IgD-negative memory B cell (primary cell): ENCODE measurements at regions not wholly inside any gene's neighbourhood (a gene's known extent, or its start where the extent isn't known, plus 50 kb on each side); places are given as distances from the start of the nearest gene placed in this dataset.

Experiments
- H3K27ac Mint-ChIP-seq, 3 donors: one replicate each; pipeline ENCODE4 v1.8.0; 2020 to 2022; ENCODE audit warnings: mild to moderate bottlenecking in 3 of 3, mixed read lengths in 3 of 3, moderate library complexity in 1 of 3
- H3K27me3 Mint-ChIP-seq: one replicate; pipeline ENCODE4 v1.8.0; 2021; ENCODE audit warnings: mixed read lengths
- H3K36me3 Mint-ChIP-seq: one replicate; pipeline ENCODE4 v1.8.0; 2020; ENCODE audit warnings: mild to moderate bottlenecking, mixed read lengths
- H3K4me1 Mint-ChIP-seq, 3 donors: one replicate each; pipeline ENCODE4 v1.8.0; 2020 to 2022; ENCODE audit warnings: mixed read lengths in 3 of 3, mild to moderate bottlenecking in 1 of 3
- H3K4me3 Mint-ChIP-seq, 4 donors: one replicate each; pipeline ENCODE4 v1.8.0; 2020 to 2022; ENCODE audit warnings: mild to moderate bottlenecking in 4 of 4, mixed read lengths in 4 of 4, moderate library complexity in 3 of 4
- H3K9me3 Mint-ChIP-seq, 3 donors: one replicate each; pipeline ENCODE4 v1.8.0; 2020 to 2021; ENCODE audit warnings: mixed read lengths in 3 of 3, mild to moderate bottlenecking in 1 of 3

GRCh38 chr15:37618353-37618752 lies 316.1 kb upstream of the TMCO5A start:
- Mint-ChIP-seq H3K36me3 (no peaks in the 10 kb centered on the region), H3K9me3 (peaks cover 7 to 8% (median 8%) of the 10 kb centered on the region in 3 donors), H3K27me3 (no peaks in the 10 kb centered on the region), H3K4me3 (no peak overlapping the region), H3K4me1 (no peaks in the 10 kb centered on the region), H3K27ac (no peak overlapping the region)

DNA sequence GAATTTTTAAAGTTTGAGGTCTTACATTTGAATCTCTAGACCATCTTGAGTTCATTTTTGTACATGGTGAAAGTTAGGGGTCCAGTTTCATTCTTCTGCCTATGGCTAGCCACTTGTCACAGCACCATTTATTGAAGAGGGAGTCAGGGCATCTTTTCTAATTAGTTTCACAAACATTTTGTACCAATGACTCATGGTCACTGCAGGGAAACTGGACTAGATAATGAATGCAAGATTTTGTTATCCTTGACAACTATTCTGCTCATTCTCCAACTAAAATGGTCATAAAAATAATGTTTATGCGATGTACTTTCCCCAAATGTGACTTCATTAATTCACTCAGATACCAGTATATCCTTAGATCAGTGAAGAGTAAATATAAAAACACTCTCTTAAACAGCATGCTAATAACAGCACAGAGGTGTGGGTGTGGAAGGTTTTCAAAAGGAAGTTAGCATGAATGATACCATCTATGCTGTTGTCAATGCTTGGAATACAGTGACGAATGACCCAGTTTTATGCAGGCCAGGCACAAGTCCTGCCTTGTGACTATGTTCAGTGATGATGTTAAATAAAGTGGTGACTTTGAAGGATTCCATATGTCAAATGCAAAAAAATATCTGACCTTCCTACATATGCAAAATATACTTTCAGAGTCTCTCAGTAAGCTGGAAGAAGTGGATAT lies 314.9 kb upstream of the TMCO5A start:
- Mint-ChIP-seq H3K4me1 (no peaks in the 10 kb centered on the region), H3K27me3 (no peaks in the 10 kb centered on the region), H3K36me3 (no peaks in the 10 kb centered on the region), H3K27ac (no peak overlapping the region), H3K4me3 (no peak overlapping the region), H3K9me3 (peaks cover 8 to 11% (median 8%) of the 10 kb centered on the region in 3 donors)

DNA sequence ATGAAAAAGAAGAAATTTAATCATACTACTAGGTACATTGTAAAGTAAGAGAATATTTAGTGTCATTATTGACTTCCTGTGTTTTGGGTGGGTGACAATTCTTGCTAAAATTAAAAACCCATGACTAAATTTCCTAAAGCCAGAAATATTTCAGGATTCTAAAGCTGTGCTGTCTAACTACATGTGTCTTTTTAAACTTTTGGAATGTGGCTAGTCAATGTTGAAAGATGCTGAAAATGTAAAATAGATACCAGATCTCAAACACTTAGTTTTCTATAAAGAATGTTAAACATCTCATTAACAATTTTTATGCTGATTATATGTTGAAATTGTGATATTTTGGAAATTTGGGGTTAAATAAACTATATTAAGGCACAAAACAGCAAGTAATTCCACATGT lies 308.9 kb upstream of the TMCO5A start:
- H3K4me1 Mint-ChIP-seq = no peaks in the 10 kb centered on the region
- H3K27me3 Mint-ChIP-seq = no peaks in the 10 kb centered on the region

GRCh38 chr15:37628507-37628906 lies 305.9 kb upstream of the TMCO5A start:
- H3K4me1 Mint-ChIP-seq = no peaks in the 10 kb centered on the region
- H3K27ac Mint-ChIP-seq = no peak overlapping the region
- H3K36me3 Mint-ChIP-seq = no peaks in the 10 kb centered on the region
- H3K4me3 Mint-ChIP-seq = no peak overlapping the region
- H3K9me3 Mint-ChIP-seq = peaks cover 0 to 10% (median 2%) of the 10 kb centered on the region in 3 donors
- no peaks in the 10 kb centered on the region for H3K27me3 Mint-ChIP-seq

More for the DNA sequence above, 308.9 kb upstream of the TMCO5A start:
- no peak overlapping the region for H3K27ac Mint-ChIP-seq
- peaks cover 0 to 10% (median 2%) of the 10 kb centered on the region in 3 donors for H3K9me3 Mint-ChIP-seq
- no peak overlapping the region for H3K4me3 Mint-ChIP-seq
- no peaks in the 10 kb centered on the region for H3K36me3 Mint-ChIP-seq

DNA sequence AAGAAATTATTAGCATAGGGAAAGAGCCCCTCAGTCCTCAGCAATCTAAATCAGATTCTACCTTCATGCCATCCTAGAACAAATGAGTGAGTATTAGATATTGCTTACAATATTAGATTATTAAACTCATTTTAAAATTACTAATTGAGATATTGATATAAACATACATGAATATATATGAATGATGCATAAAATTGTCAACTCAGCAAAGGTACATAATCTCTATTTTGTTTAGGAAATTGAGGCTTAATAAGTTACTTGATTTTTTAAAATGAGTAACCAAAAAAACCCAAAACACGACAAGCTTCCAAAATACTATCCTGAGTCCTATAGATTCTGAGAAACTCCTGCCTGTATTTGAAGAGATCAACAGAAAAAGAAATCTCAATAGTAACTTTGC lies 297.7 kb upstream of the TMCO5A start:
- no peaks in the 10 kb centered on the region for H3K4me1 Mint-ChIP-seq
- no peak overlapping the region for H3K27ac Mint-ChIP-seq
- H3K9me3 Mint-ChIP-seq = no peaks in the 10 kb centered on the region

GRCh38 chr15:37638116-37638515 lies 296.3 kb upstream of the TMCO5A start:
- no peaks in the 10 kb centered on the region for H3K36me3 Mint-ChIP-seq
- H3K27ac Mint-ChIP-seq = no peak overlapping the region
- peaks cover 0 to 3% (median 2%) of the 10 kb centered on the region in 3 donors for H3K9me3 Mint-ChIP-seq
- no peak overlapping the region for H3K4me3 Mint-ChIP-seq
- H3K4me1 Mint-ChIP-seq = no peaks in the 10 kb centered on the region
- H3K27me3 Mint-ChIP-seq = no peaks in the 10 kb centered on the region

More for the DNA sequence above, 297.7 kb upstream of the TMCO5A start:
- Mint-ChIP-seq H3K27me3 (no peaks in the 10 kb centered on the region), H3K4me3 (no peak overlapping the region), H3K36me3 (no peaks in the 10 kb centered on the region)

DNA sequence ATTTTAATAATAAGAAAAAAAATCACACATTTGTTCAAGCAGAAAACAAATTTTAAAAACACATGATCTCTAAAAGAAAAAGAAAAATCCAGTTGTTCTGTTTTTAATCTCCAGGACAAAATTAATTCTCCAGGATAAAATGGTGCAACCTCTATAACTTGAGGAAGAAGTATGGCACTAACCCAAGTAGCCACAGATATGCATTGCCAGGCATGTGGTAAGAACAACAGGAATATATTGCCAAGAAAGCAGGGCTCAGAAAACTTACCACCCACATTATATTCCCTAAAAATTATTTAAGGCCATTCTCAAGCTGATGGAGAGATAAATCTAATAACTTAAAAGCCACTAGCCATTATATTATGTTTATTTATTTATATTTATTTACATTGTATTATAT lies 295.7 kb upstream of the TMCO5A start:
- H3K27ac Mint-ChIP-seq = no peak overlapping the region
- no peaks in the 10 kb centered on the region for H3K27me3 Mint-ChIP-seq
- no peak overlapping the region for H3K4me3 Mint-ChIP-seq
- no peaks in the 10 kb centered on the region for H3K4me1 Mint-ChIP-seq
- peaks cover 0 to 3% (median 2%) of the 10 kb centered on the region in 3 donors for H3K9me3 Mint-ChIP-seq
- H3K36me3 Mint-ChIP-seq = no peaks in the 10 kb centered on the region

- H3K4me3 Mint-ChIP-seq = no peak overlapping the region
- H3K27ac Mint-ChIP-seq = peak overlapping the region in 1 of 3 donors; percentile 25
- H3K27me3 Mint-ChIP-seq = no peaks in the 10 kb centered on the region
- H3K36me3 Mint-ChIP-seq = no peaks in the 10 kb centered on the region
- no peaks in the 10 kb centered on the region for H3K4me1 Mint-ChIP-seq
- H3K9me3 Mint-ChIP-seq = peaks cover 2 to 17% (median 6%) of the 10 kb centered on the region in 3 donors
These were observed 281.6 kb upstream of the TMCO5A start for GRCh38 chr15:37652646-37653417.

GRCh38 chr15:37678124-37678523 lies 256.3 kb upstream of the TMCO5A start:
- Mint-ChIP-seq H3K4me3 (no peak overlapping the region), H3K27me3 (no peaks in the 10 kb centered on the region), H3K36me3 (no peaks in the 10 kb centered on the region), H3K27ac (no peak overlapping the region), H3K4me1 (no peaks in the 10 kb centered on the region), H3K9me3 (peaks cover 0 to 1% (median 0%) of the 10 kb centered on the region in 3 donors)

DNA sequence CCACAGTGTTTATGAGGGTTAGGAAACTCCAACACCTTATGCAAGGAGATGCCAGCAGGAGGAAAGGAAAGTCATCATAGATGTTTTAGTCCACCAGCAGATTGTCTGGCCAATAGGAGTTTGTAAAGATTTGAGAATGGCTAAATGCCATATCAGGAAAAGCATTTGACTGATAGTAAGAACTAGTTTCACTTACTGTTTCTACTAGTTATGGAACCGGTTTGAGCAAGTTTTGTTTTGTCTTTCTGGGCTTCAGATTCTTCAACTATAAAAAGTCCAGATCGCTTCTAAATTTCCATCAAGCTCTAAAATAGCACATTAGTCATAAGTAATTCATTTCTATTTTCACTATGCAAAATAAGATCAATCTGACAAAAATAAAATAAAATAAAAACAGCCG lies 254.8 kb upstream of the TMCO5A start:
- Mint-ChIP-seq H3K27me3 (no peaks in the 10 kb centered on the region), H3K4me1 (no peaks in the 10 kb centered on the region), H3K9me3 (peaks cover 0 to 7% (median 3%) of the 10 kb centered on the region in 3 donors), H3K36me3 (no peaks in the 10 kb centered on the region), H3K27ac (no peak overlapping the region), H3K4me3 (no peak overlapping the region)

DNA sequence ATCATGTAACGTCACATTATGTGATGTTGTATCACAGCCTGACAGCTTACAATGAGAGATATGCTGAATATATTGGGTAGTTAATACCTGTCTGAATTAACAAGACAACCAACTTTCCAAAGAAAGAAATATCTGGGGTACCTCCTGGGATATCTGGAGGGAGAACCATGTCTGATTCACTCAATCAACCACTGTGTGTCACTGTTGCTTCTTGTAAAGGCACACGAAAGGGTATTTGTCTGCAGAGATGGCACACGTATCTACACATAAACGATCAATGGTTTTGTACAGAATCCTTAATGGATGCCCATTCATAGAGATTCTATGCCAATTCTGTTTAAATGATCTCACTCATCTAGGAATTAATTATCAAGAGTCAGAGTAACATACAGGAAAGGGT lies 252.1 kb upstream of the TMCO5A start:
- H3K36me3 Mint-ChIP-seq = no peaks in the 10 kb centered on the region
- H3K4me1 Mint-ChIP-seq = no peaks in the 10 kb centered on the region
- no peak overlapping the region for H3K27ac Mint-ChIP-seq
- no peak overlapping the region for H3K4me3 Mint-ChIP-seq
- H3K9me3 Mint-ChIP-seq = peaks cover 0 to 7% (median 5%) of the 10 kb centered on the region in 3 donors
- no peaks in the 10 kb centered on the region for H3K27me3 Mint-ChIP-seq

DNA sequence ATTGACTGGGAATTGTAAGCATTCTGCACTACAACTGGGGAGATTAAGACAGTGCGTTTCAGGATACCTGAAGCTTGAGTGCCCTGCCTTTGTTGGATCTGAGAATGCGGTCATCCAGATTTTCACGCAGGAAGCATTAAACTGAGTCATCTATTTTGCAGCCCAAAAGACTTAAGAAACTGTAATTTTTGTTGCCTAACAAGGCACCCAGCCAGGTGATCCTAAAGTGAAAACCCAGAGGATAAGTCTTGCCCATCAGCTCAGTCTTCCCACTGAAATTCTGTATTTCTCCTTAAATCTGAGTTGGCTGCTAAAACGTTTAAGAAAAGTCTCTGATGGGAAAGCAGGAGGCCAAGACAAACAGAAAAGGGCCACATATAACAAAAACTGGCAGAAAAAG lies 242.5 kb upstream of the TMCO5A start:
- Mint-ChIP-seq H3K4me1 (no peaks in the 10 kb centered on the region), H3K9me3 (peaks cover 2 to 6% (median 2%) of the 10 kb centered on the region in 3 donors), H3K27ac (no peak overlapping the region), H3K4me3 (no peak overlapping the region), H3K27me3 (no peaks in the 10 kb centered on the region), H3K36me3 (peaks cover 1% of the 10 kb centered on the region)

DNA sequence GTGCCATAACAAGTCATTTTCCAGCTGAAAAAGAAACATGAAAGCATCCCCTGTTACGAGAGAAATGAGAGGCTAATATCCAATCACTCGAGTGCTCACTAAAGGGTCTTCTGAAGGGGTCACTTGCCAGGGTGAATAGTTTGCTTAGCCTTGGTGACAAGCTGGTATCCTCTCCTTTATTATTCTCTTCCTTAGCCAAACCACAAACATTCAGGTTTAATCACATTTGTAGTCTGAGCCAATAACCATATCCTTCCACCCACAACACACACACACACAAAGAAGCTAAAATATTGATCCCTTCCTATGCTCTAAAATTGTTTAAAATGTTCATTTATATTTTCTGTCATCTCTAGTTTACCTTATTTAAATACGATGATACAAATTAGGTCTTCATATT lies 240.5 kb upstream of the TMCO5A start:
- peaks cover 1% of the 10 kb centered on the region for H3K36me3 Mint-ChIP-seq
- H3K27me3 Mint-ChIP-seq = no peaks in the 10 kb centered on the region
- H3K4me3 Mint-ChIP-seq = no peak overlapping the region
- no peak overlapping the region for H3K27ac Mint-ChIP-seq
- H3K9me3 Mint-ChIP-seq = peaks cover 2 to 4% (median 3%) of the 10 kb centered on the region in 3 donors
- H3K4me1 Mint-ChIP-seq = no peaks in the 10 kb centered on the region

DNA sequence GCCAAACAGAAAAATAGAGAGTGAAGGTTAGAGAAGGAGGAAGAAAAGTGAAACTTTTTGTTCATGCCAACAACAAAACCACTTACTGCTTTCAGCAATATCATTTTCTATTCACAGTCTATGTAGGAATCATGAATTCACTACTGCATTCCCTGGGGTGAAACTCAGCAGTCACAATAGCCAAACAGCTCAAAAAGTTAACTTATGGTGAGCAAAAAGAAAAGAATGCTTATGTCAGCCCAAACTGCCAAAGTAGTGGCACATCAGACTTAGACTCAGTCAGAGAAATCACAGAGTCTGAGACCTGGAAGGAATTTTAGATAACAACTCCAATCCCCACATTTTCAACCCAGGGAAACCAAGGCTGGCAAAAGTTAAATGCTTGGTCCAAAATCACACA lies 238.7 kb upstream of the TMCO5A start:
- Mint-ChIP-seq H3K27me3 (no peaks in the 10 kb centered on the region), H3K4me1 (no peaks in the 10 kb centered on the region), H3K9me3 (peaks cover 1 to 3% (median 2%) of the 10 kb centered on the region in 3 donors), H3K36me3 (peaks cover 1% of the 10 kb centered on the region), H3K27ac (no peak overlapping the region), H3K4me3 (no peak overlapping the region)

GRCh38 chr15:37698679-37699078 lies 235.8 kb upstream of the TMCO5A start:
- Mint-ChIP-seq H3K27ac (no peak overlapping the region), H3K27me3 (no peaks in the 10 kb centered on the region), H3K9me3 (peaks cover 0 to 4% (median 2%) of the 10 kb centered on the region in 3 donors), H3K4me3 (no peak overlapping the region), H3K4me1 (no peaks in the 10 kb centered on the region), H3K36me3 (no peaks in the 10 kb centered on the region)

- Mint-ChIP-seq H3K4me1 (no peaks in the 10 kb centered on the region), H3K9me3 (peaks cover 0 to 4% (median 2%) of the 10 kb centered on the region in 3 donors), H3K27ac (no peak overlapping the region), H3K27me3 (no peaks in the 10 kb centered on the region), H3K36me3 (no peaks in the 10 kb centered on the region), H3K4me3 (no peak overlapping the region)
These were observed 233.2 kb upstream of the TMCO5A start for GRCh38 chr15:37701230-37701629.
